ENCODE measurements at regions not wholly inside any gene's neighbourhood (a gene's known extent, or its start where the extent isn't known, plus 50 kb on each side); places are given as distances from the start of the nearest gene placed in this dataset.

DNA sequence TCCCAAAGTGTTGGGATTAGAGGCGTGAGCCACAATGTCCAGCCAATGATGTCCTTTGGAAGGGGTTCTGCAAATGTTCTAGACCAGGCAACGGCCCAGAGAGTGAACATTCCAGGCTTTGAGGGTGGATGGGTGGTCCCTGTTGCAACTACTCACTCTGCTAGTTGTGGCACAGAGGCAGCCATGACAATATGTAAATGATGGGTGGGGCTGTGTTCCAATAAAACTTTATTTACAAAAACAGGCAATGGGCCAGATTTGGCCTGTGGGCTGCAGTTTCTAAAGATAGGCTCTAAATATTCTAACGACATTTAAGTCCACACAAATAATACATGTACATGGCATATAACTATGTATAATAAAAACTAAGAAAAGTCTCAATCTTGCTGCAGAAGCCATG is 276.3 kb downstream of the CTTN start (continued):
- TF ChIP-seq, protein P1, sequence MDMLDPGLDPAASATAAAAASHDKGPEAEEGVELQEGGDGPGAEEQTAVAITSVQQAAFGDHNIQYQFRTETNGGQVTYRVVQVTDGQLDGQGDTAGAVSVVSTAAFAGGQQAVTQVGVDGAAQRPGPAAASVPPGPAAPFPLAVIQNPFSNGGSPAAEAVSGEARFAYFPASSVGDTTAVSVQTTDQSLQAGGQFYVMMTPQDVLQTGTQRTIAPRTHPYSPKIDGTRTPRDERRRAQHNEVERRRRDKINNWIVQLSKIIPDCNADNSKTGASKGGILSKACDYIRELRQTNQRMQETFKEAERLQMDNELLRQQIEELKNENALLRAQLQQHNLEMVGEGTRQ (IDR thresholded peaks at IDR 0.05; ENCODE audit: borderline replicate concordance, low read depth, low read length), result no peak
- no peak for TF ChIP-seq NFIC (IDR thresholded peaks at IDR 0.05; ENCODE audit: borderline replicate concordance)
- no peak for TF ChIP-seq GABPA (IDR thresholded peaks at IDR 0.05; ENCODE audit: low read depth)
- TF ChIP-seq, protein P2, sequence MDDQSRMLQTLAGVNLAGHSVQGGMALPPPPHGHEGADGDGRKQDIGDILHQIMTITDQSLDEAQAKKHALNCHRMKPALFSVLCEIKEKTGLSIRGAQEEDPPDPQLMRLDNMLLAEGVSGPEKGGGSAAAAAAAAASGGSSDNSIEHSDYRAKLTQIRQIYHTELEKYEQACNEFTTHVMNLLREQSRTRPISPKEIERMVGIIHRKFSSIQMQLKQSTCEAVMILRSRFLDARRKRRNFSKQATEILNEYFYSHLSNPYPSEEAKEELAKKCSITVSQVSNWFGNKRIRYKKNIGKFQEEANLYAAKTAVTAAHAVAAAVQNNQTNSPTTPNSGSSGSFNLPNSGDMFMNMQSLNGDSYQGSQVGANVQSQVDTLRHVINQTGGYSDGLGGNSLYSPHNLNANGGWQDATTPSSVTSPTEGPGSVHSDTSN (IDR thresholded peaks at IDR 0.05), result no peak
- no peak for TF ChIP-seq RCOR1 (IDR thresholded peaks at IDR 0.05; ENCODE audit: low read length)

DNA sequence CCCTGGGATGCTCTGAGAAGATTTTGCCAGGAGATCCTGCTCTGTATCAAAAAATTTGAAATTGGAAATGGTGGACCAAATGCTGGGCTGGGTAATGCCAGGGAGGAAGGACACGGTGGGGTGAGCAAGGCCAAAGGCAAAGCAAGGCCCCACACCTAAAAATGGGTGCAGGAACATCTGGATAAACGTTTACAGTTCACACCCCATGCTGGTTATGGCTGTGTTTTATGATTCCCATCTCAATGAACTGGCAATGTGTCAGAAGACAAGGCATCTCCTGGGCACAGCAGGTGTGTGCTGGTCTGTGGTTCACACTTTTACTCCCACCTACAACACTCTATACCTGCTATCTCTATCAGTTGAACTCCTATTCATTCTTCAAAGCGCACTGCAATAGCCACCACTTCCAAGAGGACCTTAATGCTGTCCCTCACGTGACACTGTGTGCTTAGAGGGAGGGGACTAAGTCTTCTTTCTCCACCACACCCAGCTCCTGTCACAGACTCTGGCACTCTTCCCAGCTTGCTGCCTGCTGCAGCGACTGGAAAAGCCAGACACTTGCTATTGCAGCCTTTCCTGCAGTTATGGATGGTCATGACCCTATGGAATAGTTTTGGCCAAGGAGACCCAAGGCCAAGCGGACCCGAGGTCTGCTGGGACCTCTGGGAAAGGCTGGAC is 277.5 kb downstream of the CTTN start:
- Histone ChIP-seq H3K4me3 (ENCODE audit: low read depth in 2 of 2, low read length in 1 of 2) (no peak overlapping the region), H3K4me2 (no peak overlapping the region), H2AFZ (ENCODE audit: low read depth) (no peak overlapping the region), H3K36me3 (replicated peaks in 1 of 2; ENCODE audit: control insufficient read depth in 1 of 2, insufficient read depth in 2 of 2, low read length in 1 of 2) (no peaks in the 10 kb centered on the region), H3K27me3 (ENCODE audit: insufficient read depth) (no peaks in the 10 kb centered on the region), H3K27ac (ENCODE audit: low read depth in 2 of 2, low read length in 1 of 2) (no peak overlapping the region), H3K9me3 (no peaks in the 10 kb centered on the region), H3K4me1 (ENCODE audit: control insufficient read depth in 1 of 2, insufficient read depth in 2 of 2, low read depth in 1 of 2, low read length in 1 of 2) (no peaks in the 10 kb centered on the region; a peak in 1 of 4 replicates), H3K9ac (no peak overlapping the region), H3F3A (replicated peaks; ENCODE audit: insufficient read depth) (no peaks in the 10 kb centered on the region), H3K79me2 (ENCODE audit: insufficient read depth) (no peaks in the 10 kb centered on the region), H3K9me2 (no peaks in the 10 kb centered on the region), H4K20me1 (ENCODE audit: insufficient read depth) (no peaks in the 10 kb centered on the region)
- CTCF ChIA-PET, result interaction anchor here (1.9 kb wide), 1 partner anchor 13 kb away, joined by 7 read pairs; no protein-coding TSS in a partner anchor
- TF ChIP-seq EZH2phosphoT487 (IDR thresholded peaks at IDR 0.05; ENCODE audit: borderline replicate concordance, low read depth) (no peak), EP300 (IDR thresholded peaks at IDR 0.05; ENCODE audit: borderline replicate concordance in 1 of 2, low read depth in 1 of 2, low read length in 1 of 2) (no peak), POLR2AphosphoS5 (IDR thresholded peaks at IDR 0.05; ENCODE audit: low read depth, low read length) (no peak), MEF2A (IDR thresholded peaks at IDR 0.05; ENCODE audit: borderline replicate concordance, low read depth) (no peak), RXRA (IDR thresholded peaks at IDR 0.05; ENCODE audit: borderline replicate concordance, low read depth) (no peak), NRF1 (IDR thresholded peaks at IDR 0.05; ENCODE audit: low read depth, low read length) (no peak), ELF1 (IDR thresholded peaks at IDR 0.05) (no peak), RAD21 (IDR thresholded peaks at IDR 0.05; ENCODE audit: low read length) (no peak), GABPA (IDR thresholded peaks at IDR 0.05; ENCODE audit: low read depth) (no peak), FOXJ3 (CRISPR knock-in tag; IDR thresholded peaks at IDR 0.05) (no peak), FOXM1 (IDR thresholded peaks at IDR 0.05; ENCODE audit: low read depth) (no peak), TAF1 (IDR thresholded peaks at IDR 0.05; ENCODE audit: borderline replicate concordance, low read depth, low read length) (no peak), NFIC (IDR thresholded peaks at IDR 0.05; ENCODE audit: borderline replicate concordance) (no peak), RCOR1 (IDR thresholded peaks at IDR 0.05; ENCODE audit: low read length) (no peak), CHD2 (IDR thresholded peaks at IDR 0.05; ENCODE audit: low read length, partially characterized antibody) (no peak)
- TF ChIP-seq, protein P3, sequence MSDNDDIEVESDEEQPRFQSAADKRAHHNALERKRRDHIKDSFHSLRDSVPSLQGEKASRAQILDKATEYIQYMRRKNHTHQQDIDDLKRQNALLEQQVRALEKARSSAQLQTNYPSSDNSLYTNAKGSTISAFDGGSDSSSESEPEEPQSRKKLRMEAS (IDR thresholded peaks at IDR 0.05; ENCODE audit: low read depth), result no peak
- TF ChIP-seq, protein P4, sequence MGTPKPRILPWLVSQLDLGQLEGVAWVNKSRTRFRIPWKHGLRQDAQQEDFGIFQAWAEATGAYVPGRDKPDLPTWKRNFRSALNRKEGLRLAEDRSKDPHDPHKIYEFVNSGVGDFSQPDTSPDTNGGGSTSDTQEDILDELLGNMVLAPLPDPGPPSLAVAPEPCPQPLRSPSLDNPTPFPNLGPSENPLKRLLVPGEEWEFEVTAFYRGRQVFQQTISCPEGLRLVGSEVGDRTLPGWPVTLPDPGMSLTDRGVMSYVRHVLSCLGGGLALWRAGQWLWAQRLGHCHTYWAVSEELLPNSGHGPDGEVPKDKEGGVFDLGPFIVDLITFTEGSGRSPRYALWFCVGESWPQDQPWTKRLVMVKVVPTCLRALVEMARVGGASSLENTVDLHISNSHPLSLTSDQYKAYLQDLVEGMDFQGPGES (IDR thresholded peaks at IDR 0.05; ENCODE audit: low read depth, low read length), result no peak
- TF ChIP-seq, protein P1 (IDR thresholded peaks at IDR 0.05; ENCODE audit: borderline replicate concordance, low read depth, low read length), result no peak
- POLR2A ChIA-PET, result no interaction called here
- WGBS (ENCODE audit: low lambda C conversion rate), result 21% methylated on average over 7 of the region's 7 CpGs
- no peak for DNase-seq

Measured in SK-N-SH (cell line).